IMR-90 (cell line): ENCODE measurements at regions not wholly inside any gene's neighbourhood (a gene's known extent, or its start where the extent isn't known, plus 50 kb on each side); places are given as distances from the start of the nearest gene placed in this dataset.

ENCODE experiments used
- ATAC-seq: fragments of 200-7000 bp; cut with Tn5 transposase; 2 replicates; pipeline ENCODE4 v1.9.1; 2020; ENCODE audit warnings: low read depth, mild to moderate bottlenecking, moderate library complexity
- BruUV-seq: library from RNA; stranded (reverse); fragments of 400-500 nt; replicated peaks from 2 replicates; lab custom pipeline; 2021; lab: Mats Ljungman, UMichigan
- CTCF ChIA-PET: fragments of 300-600 bp; formaldehyde crosslinking; extraction: SDS; loops from one replicate; lab custom pipeline; 2021; ENCODE audit warnings: antibody characterized with exemption; lab: Yijun Ruan, JAX
- POLR2A ChIA-PET: fragments of 300-600 bp; sonication (Branson Sonifier 250); formaldehyde crosslinking; loops from one replicate; lab custom pipeline; 2022; ENCODE audit warnings: antibody characterized with exemption; ENCODE audit not compliant: unreplicated experiment; lab: Charles Lee
- DNase-seq: peaks from one replicate; pipeline ENCODE4 v3.0.0; 2013
- H2AFZ ChIP-seq: replicated peaks from 2 replicates; pipeline ENCODE3; 2013; ENCODE audit warnings: low read length, mild to moderate bottlenecking; ENCODE audit not compliant: poor library complexity
- H2AK5ac ChIP-seq: 2 replicates; pipeline ENCODE4 v1.6.1; 2013; ENCODE audit warnings: low read depth, low read length, inconsistent platforms
- H2AK9ac ChIP-seq: replicated peaks from 2 replicates; pipeline ENCODE3; 2013; ENCODE audit warnings: mild to moderate bottlenecking, low read depth, low read length, moderate library complexity; ENCODE audit not compliant: poor library complexity
- H2BK120ac ChIP-seq: 2 replicates; pipeline ENCODE4 v1.6.1; 2013; ENCODE audit warnings: low read depth, low read length, inconsistent platforms
- H2BK15ac ChIP-seq: 3 replicates; pipeline ENCODE4 v1.6.1; 2013; ENCODE audit warnings: low read depth, low read length, inconsistent platforms
- H2BK20ac ChIP-seq: 2 replicates; pipeline ENCODE4 v1.6.1; 2013; ENCODE audit warnings: low read depth, mild to moderate bottlenecking, inconsistent platforms, low read length, moderate library complexity
- H2BK5ac ChIP-seq: 2 replicates; pipeline ENCODE4 v1.6.1; 2013; ENCODE audit warnings: mild to moderate bottlenecking, low read depth, low read length, inconsistent platforms; ENCODE audit not compliant: poor library complexity, severe bottlenecking
- H3K14ac ChIP-seq: replicated peaks from 2 replicates; pipeline ENCODE4 v1.6.1; 2013; ENCODE audit warnings: low read depth, low read length, inconsistent platforms
- H3K18ac ChIP-seq: 2 replicates; pipeline ENCODE4 v1.6.1; 2013; ENCODE audit warnings: low read depth, low read length, control low read depth
- H3K23ac ChIP-seq: 2 replicates; pipeline ENCODE4 v1.6.1; 2013; ENCODE audit warnings: low read depth, low read length, inconsistent platforms
- H3K27ac ChIP-seq: 2 replicates; pipeline ENCODE4 v1.5.1; 2013; ENCODE audit warnings: mild to moderate bottlenecking, control low read depth, low read length; ENCODE audit not compliant: insufficient read depth
- H3K27me3 ChIP-seq: 2 replicates; pipeline ENCODE4 v1.6.1; 2013; ENCODE audit warnings: low read length; ENCODE audit not compliant: control insufficient read depth, insufficient read depth
- H3K36me3 ChIP-seq: 2 replicates; pipeline ENCODE4 v1.6.1; 2013; ENCODE audit warnings: low read length, mixed read lengths; ENCODE audit not compliant: control insufficient read depth, insufficient read depth
- H3K4ac ChIP-seq: 2 replicates; pipeline ENCODE4 v1.6.1; 2013; ENCODE audit warnings: low read depth, low read length, inconsistent platforms
- H3K4me1 ChIP-seq: 2 replicates; pipeline ENCODE4 v1.6.1; 2013; ENCODE audit warnings: low read length, mixed read lengths; ENCODE audit not compliant: control insufficient read depth, insufficient read depth
- H3K4me2 ChIP-seq: 2 replicates; pipeline ENCODE4 v1.6.1; 2013; ENCODE audit warnings: low read depth, mild to moderate bottlenecking, control low read depth, low read length, moderate library complexity
- H3K4me3 ChIP-seq: 2 replicates; pipeline ENCODE4 v1.5.1; 2013; ENCODE audit warnings: low read depth, mild to moderate bottlenecking, control low read depth, low read length, moderate library complexity; ENCODE audit not compliant: insufficient read depth
- H3K56ac ChIP-seq: 2 replicates; pipeline ENCODE4 v1.6.1; 2013; ENCODE audit warnings: low read length, inconsistent platforms; ENCODE audit not compliant: insufficient read depth; ENCODE audit errors: extremely low read depth
- H3K79me1 ChIP-seq, 2 experiments: 2 replicates each; pipeline ENCODE4 v1.6.1; 2013; ENCODE audit warnings: low read length in 2 of 2, inconsistent platforms in 1 of 2, low read depth in 1 of 2
- H3K9ac ChIP-seq: 2 replicates; pipeline ENCODE4 v1.6.1; 2013; ENCODE audit warnings: low read depth, low read length, control low read depth
- H3K9me1 ChIP-seq: 2 replicates; pipeline ENCODE4 v1.6.1; 2013; ENCODE audit warnings: low read length, inconsistent platforms; ENCODE audit not compliant: insufficient read depth
- H3K9me3 ChIP-seq: 2 replicates; pipeline ENCODE4 v1.6.1; 2013; ENCODE audit warnings: low read length; ENCODE audit not compliant: control insufficient read depth, insufficient read depth
- H4K20me1 ChIP-seq: 2 replicates; pipeline ENCODE4 v1.6.1; 2013; ENCODE audit warnings: low read length, inconsistent platforms; ENCODE audit not compliant: insufficient read depth
- H4K5ac ChIP-seq: 2 replicates; pipeline ENCODE4 v1.6.1; 2013; ENCODE audit warnings: mild to moderate bottlenecking, low read depth, low read length, control low read depth
- H4K8ac ChIP-seq, 2 experiments: 2 replicates each; pipeline ENCODE4 v1.6.1; 2013; ENCODE audit warnings: low read depth in 2 of 2, low read length in 2 of 2, control low read depth in 1 of 2, inconsistent platforms in 1 of 2
- H4K91ac ChIP-seq: 2 replicates; pipeline ENCODE4 v1.6.1; 2013; ENCODE audit warnings: low read depth, low read length, inconsistent platforms; ENCODE audit not compliant: insufficient read depth
- BHLHE40 ChIP-seq: fragments of 150-350 bp; IDR thresholded peaks from 2 replicates; pipeline ENCODE4 v1.6.1; 2016; ENCODE audit warnings: mild to moderate bottlenecking, low read depth, low read length
- CEBPB ChIP-seq: IDR thresholded peaks from 2 replicates; pipeline ENCODE4 v1.6.1; 2012; ENCODE audit warnings: low read depth, low read length, improper control_type of control experiment
- CHD1 ChIP-seq: IDR thresholded peaks from 2 replicates; pipeline ENCODE4 v1.6.1; 2012; ENCODE audit warnings: low read depth, low read length, improper control_type of control experiment
- FOS ChIP-seq: fragments of 150-350 bp; IDR thresholded peaks from 2 replicates; pipeline ENCODE4 v1.6.1; 2016; ENCODE audit warnings: low read depth, low read length
- MAFK ChIP-seq: IDR thresholded peaks from 2 replicates; pipeline ENCODE4 v1.6.1; 2012; ENCODE audit warnings: low read depth, low read length, improper control_type of control experiment
- MAZ ChIP-seq: IDR thresholded peaks from 2 replicates; pipeline ENCODE4 v1.6.1; 2012; ENCODE audit warnings: low read depth, mild to moderate bottlenecking, low read length, improper control_type of control experiment, moderate library complexity, borderline replicate concordance
- MXI1 ChIP-seq: IDR thresholded peaks from 2 replicates; pipeline ENCODE4 v1.6.1; 2012; ENCODE audit warnings: low read depth, mild to moderate bottlenecking, low read length, moderate library complexity, borderline replicate concordance
- NFE2L2 ChIP-seq: fragments of 150-350 bp; IDR thresholded peaks from 2 replicates; pipeline ENCODE4 v1.6.1; 2016; ENCODE audit warnings: low read depth, mild to moderate bottlenecking, low read length
- RAD21 ChIP-seq: IDR thresholded peaks from 2 replicates; pipeline ENCODE4 v1.6.1; 2012; ENCODE audit warnings: low read length, improper control_type of control experiment
- RCOR1 ChIP-seq: IDR thresholded peaks from 2 replicates; pipeline ENCODE4 v1.6.1; 2012; ENCODE audit warnings: mild to moderate bottlenecking, low read length, improper control_type of control experiment; ENCODE audit not compliant: insufficient replicate concordance
- RFX5 ChIP-seq: IDR thresholded peaks from 2 replicates; pipeline ENCODE4 v1.8.0; 2012; ENCODE audit warnings: low read depth, mild to moderate bottlenecking, low read length, moderate library complexity
- SMC3 ChIP-seq: fragments of 150-350 bp; IDR thresholded peaks from 2 replicates; pipeline ENCODE4 v1.6.1; 2016; ENCODE audit warnings: low read depth, mild to moderate bottlenecking, antibody characterized with exemption, low read length, moderate library complexity
- WGBS, 2 experiments: methylation state at CpG; one replicate each; pipeline versions ENCODE4 v1.1.5 to v1.1.7; 2013; ENCODE audit warnings: missing lambda C conversion rate in 2 of 2; ENCODE audit not compliant: insufficient read length in 1 of 2; ENCODE audit errors: extremely low coverage in 2 of 2; 5-methylcytosine and 5-hydroxymethylcytosine counted together
- dilution Hi-C: fragments of 300-500 bp; cut with HindIII; formaldehyde crosslinking; loops from one replicate; pipeline ENCODE4 v1.14.3; 2018; ENCODE audit warnings: low sequenced_read_pairs; ENCODE audit not compliant: unreplicated experiment
- in situ Hi-C: fragments of 300-500 bp; cut with MboI; formaldehyde crosslinking; loops from 3 replicates; pipeline ENCODE4 v1.14.3; 2019; ENCODE audit warnings: low sequenced_read_pairs, inconsistent platforms, mixed read lengths
- intact Hi-C: fragments of 100-400 bp; cut with micrococcal nuclease; formaldehyde crosslinking; loops from 2 replicates; pipeline ENCODE4 v1.10.0; 2022
- TF ChIP-seq, protein P1 (sequence below): fragments of 150-350 bp; IDR thresholded peaks from 2 replicates; pipeline ENCODE4 v1.6.1; 2016; ENCODE audit warnings: low read depth, mild to moderate bottlenecking, low read length, moderate library complexity, borderline replicate concordance
- TF ChIP-seq, protein P2 (sequence below): conservative IDR thresholded peaks from 2 replicates; pipeline ENCODE4 v1.5.1; 2012; ENCODE audit warnings: mild to moderate bottlenecking, low read depth, low read length, improper control_type of control experiment

DNA sequence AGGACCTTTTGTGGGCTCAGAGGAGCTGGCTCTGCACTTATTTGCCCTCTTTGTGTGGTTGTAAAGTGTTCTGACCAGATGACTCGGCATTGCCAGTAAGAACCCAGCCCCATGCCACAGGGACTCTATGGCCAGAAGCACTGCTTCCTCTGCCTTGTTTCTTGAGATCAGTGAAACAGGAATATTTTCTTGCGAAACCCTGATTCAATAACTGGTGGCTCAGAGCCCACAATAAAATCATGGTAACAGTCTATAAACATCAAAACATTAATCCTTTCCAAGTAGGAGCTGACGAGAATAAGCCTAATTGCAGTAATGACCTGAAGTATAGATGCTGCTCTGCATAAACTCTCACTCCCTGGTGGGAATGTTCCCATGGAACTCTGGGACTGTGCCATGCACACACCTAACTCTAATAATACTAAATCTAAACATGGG lies 344.3 kb downstream of the ZNF608 start:
- Histone ChIP-seq H3K9ac (no peak overlapping the region), H3K9me3 (no peaks in the 10 kb centered on the region), H3K18ac (no peak overlapping the region), H2BK120ac (no peak overlapping the region), H2BK15ac (no peak overlapping the region), H2AK5ac (no peak overlapping the region), H3K14ac (no peak overlapping the region), H2BK5ac (no peak overlapping the region), H4K8ac (no peak overlapping the region), H3K4me3 (no peak overlapping the region), H3K9me1 (no peaks in the 10 kb centered on the region), H3K36me3 (no peaks in the 10 kb centered on the region), H4K5ac (no peak overlapping the region), H3K79me1 (no peaks in the 10 kb centered on the region), H2AFZ (no peak overlapping the region), H4K20me1 (no peaks in the 10 kb centered on the region), H3K4me1 (peaks cover 5% of the 10 kb centered on the region; the same call in 1 of the 2 replicates), H2AK9ac (no peak overlapping the region), H3K27me3 (no peaks in the 10 kb centered on the region), H4K91ac (no peak overlapping the region), H3K4ac (peak overlapping the region; percentile 11; the same call in 1 of the 2 replicates), H3K4me2 (no peak overlapping the region), H3K27ac (no peak overlapping the region), H2BK20ac (no peak overlapping the region), H3K56ac (no peak overlapping the region), H3K23ac (no peak overlapping the region)
- TF ChIP-seq CHD1 (no peak), MXI1 (no peak), FOS (no peak), RFX5 (no peak), RCOR1 (no peak), NFE2L2 (peak; percentile 22; the same call in 1 of the 2 replicates), BHLHE40 (no peak), SMC3 (no peak), MAFK (no peak), CEBPB (peak; percentile 67), RAD21 (no peak), MAZ (no peak)
- TF ChIP-seq, protein P1, sequence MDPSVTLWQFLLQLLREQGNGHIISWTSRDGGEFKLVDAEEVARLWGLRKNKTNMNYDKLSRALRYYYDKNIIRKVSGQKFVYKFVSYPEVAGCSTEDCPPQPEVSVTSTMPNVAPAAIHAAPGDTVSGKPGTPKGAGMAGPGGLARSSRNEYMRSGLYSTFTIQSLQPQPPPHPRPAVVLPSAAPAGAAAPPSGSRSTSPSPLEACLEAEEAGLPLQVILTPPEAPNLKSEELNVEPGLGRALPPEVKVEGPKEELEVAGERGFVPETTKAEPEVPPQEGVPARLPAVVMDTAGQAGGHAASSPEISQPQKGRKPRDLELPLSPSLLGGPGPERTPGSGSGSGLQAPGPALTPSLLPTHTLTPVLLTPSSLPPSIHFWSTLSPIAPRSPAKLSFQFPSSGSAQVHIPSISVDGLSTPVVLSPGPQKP, result no peak
- TF ChIP-seq, protein P2, sequence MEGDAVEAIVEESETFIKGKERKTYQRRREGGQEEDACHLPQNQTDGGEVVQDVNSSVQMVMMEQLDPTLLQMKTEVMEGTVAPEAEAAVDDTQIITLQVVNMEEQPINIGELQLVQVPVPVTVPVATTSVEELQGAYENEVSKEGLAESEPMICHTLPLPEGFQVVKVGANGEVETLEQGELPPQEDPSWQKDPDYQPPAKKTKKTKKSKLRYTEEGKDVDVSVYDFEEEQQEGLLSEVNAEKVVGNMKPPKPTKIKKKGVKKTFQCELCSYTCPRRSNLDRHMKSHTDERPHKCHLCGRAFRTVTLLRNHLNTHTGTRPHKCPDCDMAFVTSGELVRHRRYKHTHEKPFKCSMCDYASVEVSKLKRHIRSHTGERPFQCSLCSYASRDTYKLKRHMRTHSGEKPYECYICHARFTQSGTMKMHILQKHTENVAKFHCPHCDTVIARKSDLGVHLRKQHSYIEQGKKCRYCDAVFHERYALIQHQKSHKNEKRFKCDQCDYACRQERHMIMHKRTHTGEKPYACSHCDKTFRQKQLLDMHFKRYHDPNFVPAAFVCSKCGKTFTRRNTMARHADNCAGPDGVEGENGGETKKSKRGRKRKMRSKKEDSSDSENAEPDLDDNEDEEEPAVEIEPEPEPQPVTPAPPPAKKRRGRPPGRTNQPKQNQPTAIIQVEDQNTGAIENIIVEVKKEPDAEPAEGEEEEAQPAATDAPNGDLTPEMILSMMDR, result no peak
- intact Hi-C loops (no loop called here), in situ Hi-C loops (no loop called here), dilution Hi-C loops (no loop called here)
- ChIA-PET CTCF (interaction anchor here (0.8 kb wide), 1 partner anchor 9 kb away, joined by 4 read pairs; no protein-coding TSS in a partner anchor), POLR2A (no interaction called here)
- no CpG with 5 or more reads among the region's 3 CpGs for WGBS, 2 experiments
- BruUV-seq, result no TSS peak
- ATAC-seq (peak; percentile 72), DNase-seq (peak; percentile 45)
